H4 (cell line): ENCODE measurements at regions not wholly inside any gene's neighbourhood (a gene's known extent, or its start where the extent isn't known, plus 50 kb on each side); places are given as distances from the start of the nearest gene placed in this dataset.

Source experiments
- DNase-seq: peaks from one replicate; pipeline ENCODE4 v3.0.0-alpha.2; 2015; ENCODE audit warnings: low spot score

GRCh38 chr19:28420811-28421550, 792.0 kb downstream of the UQCRFS1 start:
- DNase-seq = no peak

GRCh38 chr19:28419312-28419711, 793.6 kb downstream of the UQCRFS1 start:
- DNase-seq = no peak

- DNase-seq = no peak
Observed at GRCh38 chr19:28417361-28417760, 795.6 kb downstream of the UQCRFS1 start.

GRCh38 chr19:28416245-28416644, 796.7 kb downstream of the UQCRFS1 start:
- no peak for DNase-seq

GRCh38 chr19:28414748-28415147, 798.2 kb downstream of the UQCRFS1 start:
- no peak for DNase-seq

GRCh38 chr19:28409859-28410258, 803.1 kb downstream of the UQCRFS1 start:
- DNase-seq = no peak

- no peak for DNase-seq
Observed at GRCh38 chr19:28406966-28407365, 806.0 kb downstream of the UQCRFS1 start.

- no peak for DNase-seq
Observed at GRCh38 chr19:28405346-28405742, 807.6 kb downstream of the UQCRFS1 start.

GRCh38 chr19:28404472-28404871, 808.5 kb downstream of the UQCRFS1 start:
- DNase-seq = no peak

- no peak for DNase-seq
Observed at GRCh38 chr19:28403690-28404089, 809.3 kb downstream of the UQCRFS1 start.

GRCh38 chr19:28402701-28403290, 810.2 kb downstream of the UQCRFS1 start:
- DNase-seq = no peak

GRCh38 chr19:28401739-28402424, 811.1 kb downstream of the UQCRFS1 start:
- no peak for DNase-seq

GRCh38 chr19:28400953-28401671, 811.8 kb downstream of the UQCRFS1 start:
- no peak for DNase-seq

- no peak for DNase-seq
Observed at GRCh38 chr19:28399187-28399586, 813.8 kb downstream of the UQCRFS1 start.

GRCh38 chr19:28397800-28398199, 815.2 kb downstream of the UQCRFS1 start:
- DNase-seq = no peak

GRCh38 chr19:28397306-28397705, 815.6 kb downstream of the UQCRFS1 start:
- DNase-seq = no peak

- DNase-seq = no peak
Observed at GRCh38 chr19:28396287-28396831, 816.6 kb downstream of the UQCRFS1 start.

GRCh38 chr19:28394725-28395124, 818.2 kb downstream of the UQCRFS1 start:
- DNase-seq = no peak

- DNase-seq = no peak
Observed at GRCh38 chr19:28393574-28394336, 819.2 kb downstream of the UQCRFS1 start.

GRCh38 chr19:28388988-28389387, 824.0 kb downstream of the UQCRFS1 start:
- DNase-seq = no peak

GRCh38 chr19:28387507-28387906, 825.4 kb downstream of the UQCRFS1 start:
- no peak for DNase-seq
